A673 (cell line): ENCODE measurements at regions not wholly inside any gene's neighbourhood (a gene's known extent, or its start where the extent isn't known, plus 50 kb on each side); places are given as distances from the start of the nearest gene placed in this dataset.

Experiments used
- BruUV-seq: library from RNA; stranded (reverse); fragments of 400-500 nt; replicated peaks from 2 replicates; lab custom pipeline; 2021; lab: Mats Ljungman, UMichigan
- CTCF ChIA-PET: fragments of 300-600 bp; sonication (Branson Sonifier 250); formaldehyde crosslinking; loops from one replicate; lab custom pipeline; 2022; ENCODE audit warnings: antibody characterized with exemption; lab: Charles Lee
- POLR2A ChIA-PET: fragments of 300-600 bp; sonication (Branson Sonifier 250); formaldehyde crosslinking; loops from one replicate; lab custom pipeline; 2022; ENCODE audit warnings: antibody characterized with exemption; ENCODE audit not compliant: low non-redundant PET; lab: Charles Lee
- DNase-seq: peaks from one replicate; pipeline ENCODE4 v3.0.0-alpha.2; 2015; ENCODE audit warnings: low spot score
- H3K27ac ChIP-seq: fragments of 200-600 bp; sonication (generic); 2 replicates; pipeline ENCODE4 v1.5.1; 2016; ENCODE audit warnings: mixed run types, low read depth, mild to moderate bottlenecking, mixed read lengths, antibody characterized with exemption, low read length; ENCODE audit not compliant: poor library complexity, severe bottlenecking
- H3K27me3 ChIP-seq: fragments of 200-600 bp; sonication (generic); replicated peaks from 2 replicates; pipeline ENCODE4 v1.6.1; 2017; ENCODE audit warnings: mixed run types, low read depth, mild to moderate bottlenecking, mixed read lengths, antibody characterized with exemption, low read length; ENCODE audit not compliant: insufficient read depth, poor library complexity
- H3K36me3 ChIP-seq: fragments of 200-600 bp; sonication (generic); 2 replicates; pipeline ENCODE4 v1.6.1; 2016; ENCODE audit warnings: mixed run types, mild to moderate bottlenecking, mixed read lengths, antibody characterized with exemption, low read length; ENCODE audit not compliant: insufficient read depth, poor library complexity, severe bottlenecking
- H3K4me1 ChIP-seq: fragments of 200-600 bp; sonication (generic); 2 replicates; pipeline ENCODE4 v1.6.1; 2017; ENCODE audit warnings: mixed run types, mild to moderate bottlenecking, mixed read lengths, antibody characterized with exemption, low read length; ENCODE audit not compliant: insufficient read depth, poor library complexity, severe bottlenecking
- H3K4me3 ChIP-seq: fragments of 200-600 bp; sonication (generic); 2 replicates; pipeline ENCODE4 v1.5.1; 2016; ENCODE audit warnings: low read depth, mixed run types, mild to moderate bottlenecking, mixed read lengths, low read length; ENCODE audit not compliant: poor library complexity, severe bottlenecking
- H3K9me3 ChIP-seq: fragments of 200-600 bp; sonication (generic); 2 replicates; pipeline ENCODE4 v1.6.1; 2016; ENCODE audit warnings: mixed run types, low read depth, mild to moderate bottlenecking, mixed read lengths, antibody characterized with exemption, low read length; ENCODE audit not compliant: poor library complexity, severe bottlenecking
- CTCF ChIP-seq: fragments of 300-800, 200-600 bp; sonication (generic); conservative IDR thresholded peaks from 2 replicates; pipeline ENCODE4 v1.5.1; 2017; ENCODE audit warnings: low read depth, mild to moderate bottlenecking, antibody characterized with exemption, low read length, moderate library complexity, mixed read lengths
- EZH2 ChIP-seq: fragments of 200-600 bp; sonication (generic); IDR thresholded peaks from 2 replicates; pipeline ENCODE4 v1.6.1; 2017; ENCODE audit warnings: borderline replicate concordance, low read depth, mild to moderate bottlenecking, mixed read lengths, antibody characterized with exemption, low read length; ENCODE audit not compliant: poor library complexity, severe bottlenecking
- intact Hi-C: fragments of 100-400 bp; cut with micrococcal nuclease; formaldehyde crosslinking; loops from one replicate; pipeline ENCODE4 v1.10.0; 2022; ENCODE audit not compliant: unreplicated experiment

GRCh38 chr12:102682366-102683289 is 202.3 kb upstream of the IGF1 start:
- POLR2A ChIA-PET = no interaction called here
- intact Hi-C loops = no loop called here
- H3K4me1 ChIP-seq = no peaks in the 10 kb centered on the region
- CTCF ChIA-PET = no interaction called here
- no peak for DNase-seq
- BruUV-seq = no TSS peak
- peaks cover 26% of the 10 kb centered on the region for H3K27me3 ChIP-seq
- no peaks in the 10 kb centered on the region for H3K9me3 ChIP-seq
- TF ChIP-seq CTCF (no peak), EZH2 (no peak)
- H3K27ac ChIP-seq = no peak overlapping the region
- H3K4me3 ChIP-seq = no peak overlapping the region
- H3K36me3 ChIP-seq = no peaks in the 10 kb centered on the region

GRCh38 chr12:102681747-102682146 is 201.4 kb upstream of the IGF1 start:
- CTCF ChIA-PET = no interaction called here
- BruUV-seq = no TSS peak
- intact Hi-C loops = no loop called here

GRCh38 chr12:102681309-102681708 is 200.9 kb upstream of the IGF1 start:
- BruUV-seq = no TSS peak
- Histone ChIP-seq H3K4me1 (no peaks in the 10 kb centered on the region), H3K9me3 (no peaks in the 10 kb centered on the region), H3K36me3 (no peaks in the 10 kb centered on the region), H3K27ac (no peak overlapping the region), H3K4me3 (no peak overlapping the region), H3K27me3 (peaks cover 26% of the 10 kb centered on the region)
- TF ChIP-seq EZH2 (no peak), CTCF (no peak)
- ChIA-PET CTCF (no interaction called here), POLR2A (no interaction called here)
- intact Hi-C loops = no loop called here
- DNase-seq = no peak

More at GRCh38 chr12:102681747-102682146, 201.4 kb upstream of the IGF1 start:
- Histone ChIP-seq H3K36me3 (no peaks in the 10 kb centered on the region), H3K27ac (no peak overlapping the region), H3K27me3 (peaks cover 26% of the 10 kb centered on the region), H3K4me1 (no peaks in the 10 kb centered on the region), H3K9me3 (no peaks in the 10 kb centered on the region), H3K4me3 (no peak overlapping the region)
- no peak for TF ChIP-seq EZH2
- TF ChIP-seq CTCF = no peak
- no peak for DNase-seq
- POLR2A ChIA-PET = no interaction called here
